Sigmoid colon (tissue), 3 donors: ENCODE measurements at regions not wholly inside any gene's neighbourhood (a gene's known extent, or its start where the extent isn't known, plus 50 kb on each side); places are given as distances from the start of the nearest gene placed in this dataset.
"Not testable (repeated sequence)": the region's sequence is repeated elsewhere in the genome, so short reads cannot be mapped to it uniquely, and the experiment has no call there.

Experiments
- POLR2A ChIP-seq, 2 donors: fragments of 450-650 bp; IDR thresholded peaks; one replicate each; pipeline ENCODE4 v1.6.1; 2016; ENCODE audit warnings: antibody characterized with exemption in 2 of 2, mild to moderate bottlenecking in 2 of 2, moderate library complexity in 2 of 2
- TF ChIP-seq, protein P1 (sequence below), 4 experiments: fragments of 450-650 bp in 3 of 4; fragments of 200-600 bp in 1 of 4; IDR thresholded peaks; one replicate each; pipeline ENCODE4 v1.5.1; 2016 to 2019; ENCODE audit warnings: antibody characterized with exemption in 4 of 4, mild to moderate bottlenecking in 3 of 4, moderate library complexity in 2 of 4

DNA sequence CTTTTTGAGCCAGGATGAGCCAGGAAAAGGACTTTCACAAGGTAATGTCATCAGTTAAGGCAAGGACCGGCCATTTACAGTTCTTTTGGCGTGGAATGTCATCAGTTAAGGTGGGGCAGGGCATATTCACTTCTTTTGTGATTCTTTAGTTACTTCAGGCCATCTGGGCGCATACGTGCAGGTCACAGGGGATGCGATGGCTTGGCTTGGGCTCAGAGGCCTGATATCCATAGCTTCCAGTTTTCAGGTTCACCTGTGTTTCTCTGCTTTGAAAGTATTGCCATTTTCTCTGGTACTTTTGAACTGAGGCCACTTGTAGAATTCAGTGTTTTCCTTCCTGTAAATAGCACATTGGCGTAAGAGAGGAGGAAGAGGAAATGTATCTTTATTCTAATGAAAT is 546.9 kb downstream of the NR2F2 start:
- TF ChIP-seq, protein P1, sequence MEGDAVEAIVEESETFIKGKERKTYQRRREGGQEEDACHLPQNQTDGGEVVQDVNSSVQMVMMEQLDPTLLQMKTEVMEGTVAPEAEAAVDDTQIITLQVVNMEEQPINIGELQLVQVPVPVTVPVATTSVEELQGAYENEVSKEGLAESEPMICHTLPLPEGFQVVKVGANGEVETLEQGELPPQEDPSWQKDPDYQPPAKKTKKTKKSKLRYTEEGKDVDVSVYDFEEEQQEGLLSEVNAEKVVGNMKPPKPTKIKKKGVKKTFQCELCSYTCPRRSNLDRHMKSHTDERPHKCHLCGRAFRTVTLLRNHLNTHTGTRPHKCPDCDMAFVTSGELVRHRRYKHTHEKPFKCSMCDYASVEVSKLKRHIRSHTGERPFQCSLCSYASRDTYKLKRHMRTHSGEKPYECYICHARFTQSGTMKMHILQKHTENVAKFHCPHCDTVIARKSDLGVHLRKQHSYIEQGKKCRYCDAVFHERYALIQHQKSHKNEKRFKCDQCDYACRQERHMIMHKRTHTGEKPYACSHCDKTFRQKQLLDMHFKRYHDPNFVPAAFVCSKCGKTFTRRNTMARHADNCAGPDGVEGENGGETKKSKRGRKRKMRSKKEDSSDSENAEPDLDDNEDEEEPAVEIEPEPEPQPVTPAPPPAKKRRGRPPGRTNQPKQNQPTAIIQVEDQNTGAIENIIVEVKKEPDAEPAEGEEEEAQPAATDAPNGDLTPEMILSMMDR (IDR thresholded peaks at IDR 0.05), result not testable (repeated sequence)
- not testable (repeated sequence) for TF ChIP-seq POLR2A (IDR thresholded peaks at IDR 0.05)
